HG02678 (cell line): ENCODE measurements at regions not wholly inside any gene's neighbourhood (a gene's known extent, or its start where the extent isn't known, plus 50 kb on each side); places are given as distances from the start of the nearest gene placed in this dataset.
"Not testable (repeated sequence)": the region's sequence is repeated elsewhere in the genome, so short reads cannot be mapped to it uniquely, and the experiment has no call there.

ENCODE experiments used
- ATAC-seq: cut with Tn5 transposase; IDR thresholded peaks from one replicate; pipeline ENCODE4 v1.9.1; 2021; ENCODE audit warnings: mild to moderate bottlenecking, moderate library complexity; ENCODE audit not compliant: unreplicated experiment

GRCh38 chr16:47921535-47921934, 234.3 kb downstream of the ABCC12 start:
- ATAC-seq = no peak

GRCh38 chr16:47920709-47921108, 235.1 kb downstream of the ABCC12 start:
- ATAC-seq = no peak

GRCh38 chr16:47917118-47917517, 238.7 kb downstream of the ABCC12 start:
- ATAC-seq = no peak

- no peak for ATAC-seq
Observed at GRCh38 chr16:47916266-47916665, 239.5 kb downstream of the ABCC12 start.

- ATAC-seq = no peak
Observed at GRCh38 chr16:47907109-47907508, 248.7 kb downstream of the ABCC12 start.

GRCh38 chr16:47905771-47906170, 250.0 kb downstream of the ABCC12 start:
- ATAC-seq = no peak

GRCh38 chr16:47904691-47905090, 251.1 kb downstream of the ABCC12 start:
- ATAC-seq = no peak

GRCh38 chr16:47903470-47903869, 252.3 kb downstream of the ABCC12 start:
- no peak for ATAC-seq

GRCh38 chr16:47897105-47897504, 258.7 kb downstream of the ABCC12 start:
- ATAC-seq = not testable (repeated sequence)

GRCh38 chr16:47895146-47895545, 260.6 kb downstream of the ABCC12 start:
- no peak for ATAC-seq

GRCh38 chr16:47892999-47893398, 262.8 kb downstream of the ABCC12 start:
- ATAC-seq = no peak

GRCh38 chr16:47888734-47889133, 267.1 kb downstream of the ABCC12 start:
- ATAC-seq = no peak

- no peak for ATAC-seq
Observed at GRCh38 chr16:47888142-47888541, 267.7 kb downstream of the ABCC12 start.

- no peak for ATAC-seq
Observed at GRCh38 chr16:47887496-47887895, 268.3 kb downstream of the ABCC12 start.

- no peak for ATAC-seq
Observed at GRCh38 chr16:47886631-47887415, 269.0 kb downstream of the ABCC12 start.

- no peak for ATAC-seq
Observed at GRCh38 chr16:47886139-47886538, 269.7 kb downstream of the ABCC12 start.

GRCh38 chr16:47885489-47885888, 270.3 kb downstream of the ABCC12 start:
- no peak for ATAC-seq

GRCh38 chr16:47884116-47884725, 271.6 kb downstream of the ABCC12 start:
- no peak for ATAC-seq

- no peak for ATAC-seq
Observed at GRCh38 chr16:47881574-47881973, 274.2 kb downstream of the ABCC12 start.

GRCh38 chr16:47880653-47881052, 275.1 kb downstream of the ABCC12 start:
- ATAC-seq = no peak

GRCh38 chr16:47877166-47877565, 278.6 kb downstream of the ABCC12 start:
- ATAC-seq = no peak

GRCh38 chr16:47876511-47876910, 279.3 kb downstream of the ABCC12 start:
- no peak for ATAC-seq

- ATAC-seq = no peak
Observed at GRCh38 chr16:47873434-47873833, 282.4 kb downstream of the ABCC12 start.
